ENCODE measurements at regions not wholly inside any gene's neighbourhood (a gene's known extent, or its start where the extent isn't known, plus 50 kb on each side); places are given as distances from the start of the nearest gene placed in this dataset.
"Not testable (repeated sequence)": the region's sequence is repeated elsewhere in the genome, so short reads cannot be mapped to it uniquely, and the experiment has no call there.

- not testable (repeated sequence) for TF ChIP-seq CTCF (conservative IDR thresholded peaks at IDR 0.05); ZFX (IDR thresholded peaks at IDR 0.05)
These were observed 1021.8 kb upstream of the SPRY2 start for GRCh38 chr13:81362711-81363110.
